H1 (cell line): ENCODE measurements at regions not wholly inside any gene's neighbourhood (a gene's known extent, or its start where the extent isn't known, plus 50 kb on each side); places are given as distances from the start of the nearest gene placed in this dataset.

ENCODE experiments used
- CTCF ChIA-PET: fragments of 300-600 bp; sonication (Branson Sonifier 250); formaldehyde crosslinking; loops from one replicate; lab custom pipeline; 2021; ENCODE audit not compliant: partially characterized antibody; lab: Charles Lee
- POLR2A ChIA-PET: fragments of 300-600 bp; sonication (Branson Sonifier 250); formaldehyde crosslinking; loops from one replicate; lab custom pipeline; 2021; ENCODE audit warnings: inconsistent platforms; ENCODE audit not compliant: partially characterized antibody; lab: Charles Lee
- DNase-seq, 2 experiments: peaks; one replicate each; pipeline versions ENCODE4 v3.0.0 to v3.0.0-alpha.2; 2010 to 2022; ENCODE audit warnings: low spot score in 2 of 2, low read depth in 1 of 2, mixed read lengths in 1 of 2
- FAIRE-seq: peaks from 2 replicates; lab custom pipeline; 2011; peaks lifted over from hg19 to GRCh38; lab: Jason Lieb, UNC
- H2AFZ ChIP-seq: 2 replicates; pipeline ENCODE4 v1.8.1; 2012; ENCODE audit warnings: low read length, inconsistent platforms
- H2AK5ac ChIP-seq: 2 replicates; pipeline ENCODE4 v1.6.1; 2013; ENCODE audit warnings: low read depth, low read length
- H2BK120ac ChIP-seq: replicated peaks from 2 replicates; pipeline ENCODE3; 2013; ENCODE audit warnings: low read depth, low read length, inconsistent platforms
- H2BK12ac ChIP-seq: 2 replicates; pipeline ENCODE4 v1.6.1; 2013; ENCODE audit warnings: low read depth, low read length
- H2BK15ac ChIP-seq: 2 replicates; pipeline ENCODE4 v1.6.1; 2013; ENCODE audit warnings: low read length
- H2BK20ac ChIP-seq: 2 replicates; pipeline ENCODE4 v1.6.1; 2013; ENCODE audit warnings: low read length
- H2BK5ac ChIP-seq: 2 replicates; pipeline ENCODE4 v1.6.1; 2013; ENCODE audit warnings: low read depth, low read length
- H3K14ac ChIP-seq: 2 replicates; pipeline ENCODE4 v1.6.1; 2013; ENCODE audit warnings: inconsistent platforms; ENCODE audit not compliant: insufficient read length
- H3K18ac ChIP-seq: 2 replicates; pipeline ENCODE4 v1.6.1; 2013; ENCODE audit warnings: low read length; ENCODE audit errors: extremely low read depth
- H3K23ac ChIP-seq: 2 replicates; pipeline ENCODE4 v1.6.1; 2013; ENCODE audit warnings: inconsistent platforms; ENCODE audit not compliant: insufficient read length
- H3K23me2 ChIP-seq: 2 replicates; pipeline ENCODE4 v1.6.1; 2013; ENCODE audit warnings: low read depth, low read length
- H3K27ac ChIP-seq: 2 replicates; pipeline ENCODE4 v1.6.1; 2011; ENCODE audit warnings: low read depth, low read length, inconsistent platforms
- H3K27me3 ChIP-seq, 4 experiments: replicated peaks in 1 of 4; 1 replicate in 1 of 4; 2 replicates in 3 of 4; pipeline versions ENCODE4 v1.6.1 to v1.8.1; 2011 to 2013; ENCODE audit warnings: low read length in 3 of 4, mild to moderate bottlenecking in 3 of 4, inconsistent platforms in 2 of 4, mixed read lengths in 2 of 4, moderate library complexity in 1 of 4; ENCODE audit not compliant: control insufficient read depth in 3 of 4, insufficient read depth in 3 of 4; ENCODE audit errors: extremely low read depth in 1 of 4
- H3K36me3 ChIP-seq, 4 experiments: 2 replicates each; pipeline versions ENCODE4 v1.6.1 to v1.8.1; 2011 to 2013; ENCODE audit warnings: mild to moderate bottlenecking in 4 of 4, low read length in 3 of 4, moderate library complexity in 2 of 4, control low read depth in 1 of 4, inconsistent platforms in 1 of 4; ENCODE audit not compliant: insufficient read depth in 4 of 4, control insufficient read depth in 2 of 4
- H3K4ac ChIP-seq: replicated peaks from 2 replicates; pipeline ENCODE3; 2013; ENCODE audit warnings: low read length, low read depth, mixed read lengths, inconsistent platforms; ENCODE audit not compliant: insufficient read length
- H3K4me1 ChIP-seq, 4 experiments: replicated peaks in 1 of 4; 1 replicate in 1 of 4; 2 replicates in 3 of 4; pipeline versions ENCODE4 v1.6.1 to v1.8.1; 2011 to 2013; ENCODE audit warnings: low read length in 3 of 4, inconsistent platforms in 2 of 4, mixed read lengths in 1 of 4; ENCODE audit not compliant: insufficient read depth in 4 of 4, control insufficient read depth in 3 of 4
- H3K4me2 ChIP-seq, 2 experiments: 2 replicates each; pipeline versions ENCODE4 v1.6.1 to v1.8.1; 2011 to 2013; ENCODE audit warnings: low read depth in 2 of 2, low read length in 2 of 2, control low read depth in 1 of 2, inconsistent platforms in 1 of 2, mild to moderate bottlenecking in 1 of 2; ENCODE audit not compliant: insufficient read depth in 1 of 2
- H3K4me3 ChIP-seq, 4 experiments: fragments of 200-600, 300-600 bp in 1 of 4; sonication (generic), shearing (Covaris generic), sonication (Bioruptor Twin) in 1 of 4; 2 replicates each; pipeline versions ENCODE4 v1.5.1 to v1.8.1; 2011 to 2016; ENCODE audit warnings: low read length in 4 of 4, low read depth in 3 of 4, control low read depth in 2 of 4, inconsistent platforms in 2 of 4, mild to moderate bottlenecking in 2 of 4, mixed read lengths in 1 of 4, moderate library complexity in 1 of 4; ENCODE audit not compliant: insufficient read depth in 2 of 4; ENCODE audit errors: extremely low read depth in 1 of 4
- H3K56ac ChIP-seq: replicated peaks from 2 replicates; pipeline ENCODE3; 2013; ENCODE audit warnings: low read depth, mild to moderate bottlenecking, mixed read lengths, low read length, inconsistent platforms; ENCODE audit not compliant: insufficient read length
- H3K79me1 ChIP-seq: 2 replicates; pipeline ENCODE4 v1.6.1; 2013; ENCODE audit warnings: low read depth, low read length, control low read depth
- H3K79me2 ChIP-seq, 2 experiments: 2 replicates each; pipeline versions ENCODE4 v1.6.1 to v1.8.1; 2012 to 2013; ENCODE audit warnings: low read length in 2 of 2, mild to moderate bottlenecking in 2 of 2, inconsistent platforms in 1 of 2; ENCODE audit not compliant: insufficient read depth in 2 of 2, control insufficient read depth in 1 of 2
- H3K9ac ChIP-seq, 4 experiments: replicated peaks in 1 of 4; 1 replicate in 1 of 4; 2 replicates in 3 of 4; pipeline versions ENCODE4 v1.6.1 to v1.8.1; 2011 to 2013; ENCODE audit warnings: low read depth in 3 of 4, low read length in 3 of 4, control low read depth in 2 of 4, mild to moderate bottlenecking in 2 of 4, moderate library complexity in 2 of 4, inconsistent platforms in 1 of 4; ENCODE audit errors: extremely low read depth in 1 of 4
- H3K9me3 ChIP-seq, 2 experiments: 2 replicates each; pipeline versions ENCODE4 v1.6.1 to v1.8.1; 2012 to 2013; ENCODE audit warnings: mild to moderate bottlenecking in 2 of 2, moderate library complexity in 2 of 2, control low read depth in 1 of 2, inconsistent platforms in 1 of 2, low read depth in 1 of 2, low read length in 1 of 2, mixed read lengths in 1 of 2; ENCODE audit not compliant: insufficient read depth in 2 of 2
- H4K20me1 ChIP-seq, 2 experiments: replicated peaks in 1 of 2; 2 replicates each; pipeline versions ENCODE3 to v1.8.1; 2011 to 2013; ENCODE audit warnings: inconsistent platforms in 2 of 2, low read length in 2 of 2, mild to moderate bottlenecking in 1 of 2; ENCODE audit not compliant: insufficient read depth in 2 of 2, control insufficient read depth in 1 of 2
- H4K5ac ChIP-seq: 2 replicates; pipeline ENCODE4 v1.6.1; 2013; ENCODE audit warnings: low read length, low read depth, mixed read lengths, inconsistent platforms; ENCODE audit not compliant: insufficient read length
- H4K8ac ChIP-seq: 2 replicates; pipeline ENCODE4 v1.8.0; 2013; ENCODE audit warnings: mild to moderate bottlenecking, moderate library complexity, low read length, inconsistent platforms; ENCODE audit not compliant: insufficient read depth; ENCODE audit errors: extremely low read depth
- H4K91ac ChIP-seq: replicated peaks from 2 replicates; pipeline ENCODE3; 2013; ENCODE audit warnings: low read length, mixed read lengths, inconsistent platforms; ENCODE audit not compliant: insufficient read length
- RAD21 ChIP-seq, 2 experiments: IDR thresholded peaks in 1 of 2; conservative IDR thresholded peaks in 1 of 2; 2 replicates each; pipeline ENCODE4 v1.6.1; 2011; ENCODE audit warnings: low read depth in 2 of 2, low read length in 2 of 2, improper control_type of control experiment in 1 of 2, inconsistent platforms in 1 of 2, mild to moderate bottlenecking in 1 of 2, moderate library complexity in 1 of 2
- RBBP5 ChIP-seq: IDR thresholded peaks from 2 replicates; pipeline ENCODE4 v1.7.1; 2012; ENCODE audit warnings: low read depth, mild to moderate bottlenecking, inconsistent platforms, low read length, moderate library complexity, borderline replicate concordance
- RNF2 ChIP-seq: fragments of 200-900, 300-1000 bp; sonication (generic); IDR thresholded peaks from 2 replicates; pipeline ENCODE4 v1.7.1; 2016; ENCODE audit warnings: borderline replicate concordance, low read depth, mild to moderate bottlenecking, antibody characterized with exemption, low read length; ENCODE audit not compliant: poor library complexity, severe bottlenecking; ENCODE audit errors: missing control alignments
- SP1 ChIP-seq: IDR thresholded peaks from 2 replicates; pipeline ENCODE4 v1.6.1; 2011; ENCODE audit warnings: low read depth, low read length
- TAF1 ChIP-seq: IDR thresholded peaks from 2 replicates; pipeline ENCODE4 v1.6.1; 2011; ENCODE audit warnings: mild to moderate bottlenecking, low read depth, low read length
- TF ChIP-seq, protein P1 (sequence below): IDR thresholded peaks from 2 replicates; pipeline ENCODE4 v1.6.1; 2011; ENCODE audit warnings: low read length, improper control_type of control experiment

DNA sequence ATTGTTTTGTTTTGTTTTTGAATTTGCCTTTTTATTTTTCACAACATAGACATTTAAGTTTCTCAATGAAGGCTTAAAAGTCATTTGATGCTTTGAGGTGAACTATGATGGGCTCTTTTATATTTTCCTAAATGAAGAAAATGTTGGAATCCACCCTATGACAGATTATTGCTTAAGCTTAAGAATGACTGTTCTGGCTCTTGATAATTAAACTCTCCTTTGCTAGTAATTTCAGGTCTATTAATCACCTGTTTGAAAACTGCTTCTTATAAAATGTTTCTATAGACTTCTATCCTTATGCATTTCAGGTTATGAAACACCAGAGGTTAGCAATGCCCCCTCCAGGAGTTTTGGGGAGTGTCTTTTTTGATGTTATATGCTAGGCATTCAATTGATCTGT lies 424.1 kb upstream of the DYNLRB2 start:
- no peak overlapping the region for H2BK5ac ChIP-seq
- no peak for FAIRE-seq
- CTCF ChIA-PET: no interaction called here

More for the DNA sequence above, 424.1 kb upstream of the DYNLRB2 start:
- Histone ChIP-seq H2BK20ac (no peak overlapping the region), H2BK12ac (no peak overlapping the region), H3K79me2 (no peaks in the 10 kb centered on the region), H3K23me2 (no peaks in the 10 kb centered on the region), H2AK5ac (no peak overlapping the region), H4K8ac (no peak overlapping the region), H3K14ac (no peak overlapping the region), H3K27ac (no peak overlapping the region), H4K20me1 (no peaks in the 10 kb centered on the region), H3K56ac (no peak overlapping the region), H2AFZ (no peak overlapping the region), H3K9me3 (no peaks in the 10 kb centered on the region), H3K36me3 (no peaks in the 10 kb centered on the region), H3K4ac (no peak overlapping the region), H3K23ac (no peak overlapping the region), H2BK15ac (no peak overlapping the region), H4K91ac (no peak overlapping the region), H3K27me3 (no peaks in the 10 kb centered on the region), H3K4me3 (no peak overlapping the region), H3K9ac (no peak overlapping the region), H3K79me1 (no peaks in the 10 kb centered on the region), H3K18ac (no peak overlapping the region), H4K5ac (no peak overlapping the region), H3K4me1 (no peaks in the 10 kb centered on the region), H3K4me2 (no peak overlapping the region), H2BK120ac (no peak overlapping the region)
- TF ChIP-seq, protein P1, sequence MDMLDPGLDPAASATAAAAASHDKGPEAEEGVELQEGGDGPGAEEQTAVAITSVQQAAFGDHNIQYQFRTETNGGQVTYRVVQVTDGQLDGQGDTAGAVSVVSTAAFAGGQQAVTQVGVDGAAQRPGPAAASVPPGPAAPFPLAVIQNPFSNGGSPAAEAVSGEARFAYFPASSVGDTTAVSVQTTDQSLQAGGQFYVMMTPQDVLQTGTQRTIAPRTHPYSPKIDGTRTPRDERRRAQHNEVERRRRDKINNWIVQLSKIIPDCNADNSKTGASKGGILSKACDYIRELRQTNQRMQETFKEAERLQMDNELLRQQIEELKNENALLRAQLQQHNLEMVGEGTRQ: no peak
- TF ChIP-seq RBBP5: no peak
- no peak for TF ChIP-seq TAF1
- no peak for TF ChIP-seq RAD21 (IDR thresholded peaks at IDR 0.05 in 1 of 2, conservative IDR thresholded peaks at IDR 0.05 in 1 of 2; ENCODE audit: low read depth in 2 of 2, low read length in 2 of 2)
- TF ChIP-seq SP1: no peak
- TF ChIP-seq RNF2: no peak
- no peak for DNase-seq
- POLR2A ChIA-PET: no interaction called here
